Brain pericyte (primary cell): ENCODE measurements at regions not wholly inside any gene's neighbourhood (a gene's known extent, or its start where the extent isn't known, plus 50 kb on each side); places are given as distances from the start of the nearest gene placed in this dataset.
"Not testable (repeated sequence)": the region's sequence is repeated elsewhere in the genome, so short reads cannot be mapped to it uniquely, and the experiment has no call there.

Experiments used
- DNase-seq: peaks from one replicate; pipeline ENCODE4 v3.0.0-alpha.2; 2012; ENCODE audit warnings: low read depth, low spot score

GRCh38 chr16:29260683-29261426, 145.7 kb downstream of the NPIPB11 start:
- DNase-seq = not testable (repeated sequence)

- DNase-seq = not testable (repeated sequence)
Observed at GRCh38 chr16:29259635-29260457, 146.7 kb downstream of the NPIPB11 start.

- not testable (repeated sequence) for DNase-seq
Observed at GRCh38 chr16:29258946-29259634, 147.4 kb downstream of the NPIPB11 start.

- not testable (repeated sequence) for DNase-seq
Observed at GRCh38 chr16:29257419-29258336, 148.8 kb downstream of the NPIPB11 start.

- DNase-seq = no peak
Observed at GRCh38 chr16:29256501-29256981, 150.0 kb downstream of the NPIPB11 start.

- not testable (repeated sequence) for DNase-seq
Observed at GRCh38 chr16:29255957-29256356, 150.6 kb downstream of the NPIPB11 start.

- DNase-seq = not testable (repeated sequence)
Observed at GRCh38 chr16:29255496-29255796, 151.1 kb downstream of the NPIPB11 start.

GRCh38 chr16:29254676-29255495, 151.6 kb downstream of the NPIPB11 start:
- DNase-seq = no peak

- not testable (repeated sequence) for DNase-seq
Observed at GRCh38 chr16:29253716-29254590, 152.6 kb downstream of the NPIPB11 start.

GRCh38 chr16:29253066-29253590, 153.4 kb downstream of the NPIPB11 start:
- not testable (repeated sequence) for DNase-seq

GRCh38 chr16:29252311-29252710, 154.2 kb downstream of the NPIPB11 start:
- DNase-seq = not testable (repeated sequence)

- DNase-seq = not testable (repeated sequence)
Observed at GRCh38 chr16:29251571-29252011, 154.9 kb downstream of the NPIPB11 start.

GRCh38 chr16:29250923-29251434, 155.5 kb downstream of the NPIPB11 start:
- not testable (repeated sequence) for DNase-seq

- not testable (repeated sequence) for DNase-seq
Observed at GRCh38 chr16:29250469-29250868, 156.0 kb downstream of the NPIPB11 start.

- DNase-seq = not testable (repeated sequence)
Observed at GRCh38 chr16:29248940-29249318, 157.6 kb downstream of the NPIPB11 start.

- not testable (repeated sequence) for DNase-seq
Observed at GRCh38 chr16:29248306-29248939, 158.1 kb downstream of the NPIPB11 start.

- DNase-seq = not testable (repeated sequence)
Observed at GRCh38 chr16:29246091-29246490, 160.4 kb downstream of the NPIPB11 start.

- no peak for DNase-seq
Observed at GRCh38 chr16:29237971-29238370, 168.5 kb downstream of the NPIPB11 start.
